ENCODE measurements at regions not wholly inside any gene's neighbourhood (a gene's known extent, or its start where the extent isn't known, plus 50 kb on each side); places are given as distances from the start of the nearest gene placed in this dataset.

DNA sequence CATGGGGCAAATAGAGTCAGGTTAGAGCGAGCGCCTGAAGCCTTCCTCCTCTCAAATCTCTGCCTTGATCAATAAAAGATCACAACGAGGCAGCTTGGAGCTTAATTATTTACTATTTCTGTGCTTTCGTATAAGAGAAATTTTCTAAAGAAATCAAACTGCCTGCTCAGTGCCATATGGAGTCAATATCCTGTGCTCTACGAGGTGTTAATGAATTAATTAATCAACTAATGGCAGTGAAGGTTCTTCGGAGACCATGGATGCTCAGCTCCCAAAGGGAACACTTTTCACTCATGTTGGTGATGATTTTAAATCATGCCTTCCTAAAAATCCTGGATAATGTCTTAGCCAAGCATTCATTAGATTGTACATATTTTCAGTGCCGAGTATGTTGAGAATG is 153.5 kb upstream of the PPP2R3A start:
- Histone ChIP-seq H3K36me3 (no peaks in the 10 kb centered on the region), H3K9me3 (no peaks in the 10 kb centered on the region), H3K4me1 (no peaks in the 10 kb centered on the region), H3K4me3 (ENCODE audit: low read depth, low read length) (no peak overlapping the region), H3K27me3 (no peaks in the 10 kb centered on the region)
- DNase-seq: no peak
- TF ChIP-seq, protein P1, sequence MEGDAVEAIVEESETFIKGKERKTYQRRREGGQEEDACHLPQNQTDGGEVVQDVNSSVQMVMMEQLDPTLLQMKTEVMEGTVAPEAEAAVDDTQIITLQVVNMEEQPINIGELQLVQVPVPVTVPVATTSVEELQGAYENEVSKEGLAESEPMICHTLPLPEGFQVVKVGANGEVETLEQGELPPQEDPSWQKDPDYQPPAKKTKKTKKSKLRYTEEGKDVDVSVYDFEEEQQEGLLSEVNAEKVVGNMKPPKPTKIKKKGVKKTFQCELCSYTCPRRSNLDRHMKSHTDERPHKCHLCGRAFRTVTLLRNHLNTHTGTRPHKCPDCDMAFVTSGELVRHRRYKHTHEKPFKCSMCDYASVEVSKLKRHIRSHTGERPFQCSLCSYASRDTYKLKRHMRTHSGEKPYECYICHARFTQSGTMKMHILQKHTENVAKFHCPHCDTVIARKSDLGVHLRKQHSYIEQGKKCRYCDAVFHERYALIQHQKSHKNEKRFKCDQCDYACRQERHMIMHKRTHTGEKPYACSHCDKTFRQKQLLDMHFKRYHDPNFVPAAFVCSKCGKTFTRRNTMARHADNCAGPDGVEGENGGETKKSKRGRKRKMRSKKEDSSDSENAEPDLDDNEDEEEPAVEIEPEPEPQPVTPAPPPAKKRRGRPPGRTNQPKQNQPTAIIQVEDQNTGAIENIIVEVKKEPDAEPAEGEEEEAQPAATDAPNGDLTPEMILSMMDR (IDR thresholded peaks at IDR 0.05; ENCODE audit: low read depth, low read length): no peak

DNA sequence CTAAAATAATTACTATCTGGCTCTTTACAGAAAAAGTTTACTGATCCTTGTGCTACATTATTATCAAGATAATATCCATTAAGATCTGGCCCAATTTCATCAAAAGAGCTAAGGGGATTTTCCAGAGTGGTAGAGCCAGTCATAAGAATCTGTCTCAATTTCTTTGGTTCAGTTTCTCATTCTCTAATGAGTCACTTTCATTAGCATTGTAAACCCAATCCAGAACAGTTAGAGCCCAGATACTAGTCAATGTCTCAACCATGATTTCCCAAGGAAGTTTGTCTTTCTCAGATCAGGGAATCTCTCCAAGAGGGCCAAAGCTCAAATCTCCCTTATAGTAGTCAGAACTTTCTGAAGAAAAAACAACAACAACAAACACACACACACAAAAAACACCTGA is 131.1 kb upstream of the PPP2R3A start:
- no peak for DNase-seq
- TF ChIP-seq, protein P1 (IDR thresholded peaks at IDR 0.05; ENCODE audit: low read depth, low read length): no peak

DNA sequence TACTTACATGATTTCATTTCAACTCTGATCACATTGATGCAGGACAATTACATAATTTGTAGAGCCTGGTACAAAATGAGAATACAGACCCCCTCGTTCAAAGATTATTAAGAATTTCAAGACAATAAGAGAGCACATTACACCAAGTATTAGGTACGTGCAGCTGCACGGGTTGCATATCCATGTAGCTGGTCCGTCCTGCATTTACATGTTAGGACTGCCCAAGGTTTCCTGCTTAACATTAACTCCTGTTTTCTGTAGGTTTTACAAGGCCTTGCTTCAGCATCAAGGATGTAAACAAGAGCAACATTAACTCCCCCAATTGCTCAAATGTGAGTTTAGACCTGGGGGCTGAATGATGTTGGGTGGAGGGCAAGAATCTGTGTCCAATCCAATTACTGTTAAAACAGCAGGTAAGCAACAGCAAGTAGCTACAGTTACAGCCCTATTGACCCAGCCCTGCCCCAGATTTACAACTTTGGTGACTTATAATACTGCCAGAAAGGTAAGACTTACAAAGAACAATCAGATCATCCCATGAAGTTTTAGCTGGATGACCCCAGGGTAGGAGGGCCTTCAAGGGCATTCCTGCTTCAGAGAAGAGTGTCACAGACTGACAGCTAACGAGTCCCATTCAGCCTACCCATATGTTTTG is 127.4 kb upstream of the PPP2R3A start:
- TF ChIP-seq, protein P1 (IDR thresholded peaks at IDR 0.05; ENCODE audit: low read depth, low read length): no peak

More for the DNA sequence above, 131.1 kb upstream of the PPP2R3A start:
- Histone ChIP-seq H3K9me3 (no peaks in the 10 kb centered on the region), H3K27me3 (no peaks in the 10 kb centered on the region), H3K4me3 (ENCODE audit: low read depth, low read length) (no peak overlapping the region), H3K36me3 (no peaks in the 10 kb centered on the region), H3K4me1 (no peaks in the 10 kb centered on the region)

DNA sequence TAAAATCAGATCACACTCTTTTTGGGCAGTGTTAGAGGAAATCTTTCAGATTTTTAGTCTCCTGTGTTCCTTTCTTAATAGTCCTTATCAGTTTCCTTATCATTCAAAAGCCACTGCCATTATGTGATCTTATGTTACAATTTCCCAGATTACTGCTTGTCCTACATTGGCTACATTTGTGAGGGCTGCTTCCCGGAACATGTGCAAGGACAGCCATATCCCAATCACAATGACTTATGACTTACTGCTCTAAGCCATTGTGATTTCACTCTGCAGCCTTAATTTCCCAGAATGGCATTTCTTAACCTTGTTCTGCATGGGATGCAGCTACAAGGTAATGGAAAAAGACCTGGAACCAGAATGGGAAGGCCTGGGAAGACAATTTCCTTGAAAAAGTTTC is 125.1 kb upstream of the PPP2R3A start:
- Histone ChIP-seq H3K9me3 (no peaks in the 10 kb centered on the region), H3K4me3 (ENCODE audit: low read depth, low read length) (no peak overlapping the region), H3K36me3 (no peaks in the 10 kb centered on the region), H3K27me3 (no peaks in the 10 kb centered on the region), H3K4me1 (no peaks in the 10 kb centered on the region)
- no peak for DNase-seq
- TF ChIP-seq, protein P1 (IDR thresholded peaks at IDR 0.05; ENCODE audit: low read depth, low read length): no peak

More for the DNA sequence above, 127.4 kb upstream of the PPP2R3A start:
- no peak for DNase-seq
- Histone ChIP-seq H3K4me1 (no peaks in the 10 kb centered on the region), H3K36me3 (no peaks in the 10 kb centered on the region), H3K27me3 (no peaks in the 10 kb centered on the region), H3K9me3 (no peaks in the 10 kb centered on the region), H3K4me3 (ENCODE audit: low read depth, low read length) (no peak overlapping the region)

DNA sequence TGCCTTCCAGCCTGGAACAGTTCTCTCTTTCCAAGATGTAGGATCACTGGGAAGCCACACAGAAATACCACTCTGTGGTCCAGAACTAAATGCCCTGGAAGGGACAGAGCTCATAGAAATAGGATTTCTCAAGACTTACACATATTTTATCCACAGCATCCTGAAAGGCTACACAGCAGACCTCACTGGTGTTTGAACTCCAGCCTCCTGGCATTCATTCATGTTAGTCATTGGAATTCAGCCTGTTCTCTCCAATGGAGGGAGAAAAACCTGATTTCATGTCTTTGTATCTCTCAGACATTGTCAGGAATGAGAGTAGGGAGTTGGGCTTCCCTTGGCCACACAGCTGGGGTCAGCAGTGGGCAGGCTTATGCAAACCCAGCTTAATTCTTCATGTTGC is 121.1 kb upstream of the PPP2R3A start:
- Histone ChIP-seq H3K27me3 (no peaks in the 10 kb centered on the region), H3K4me1 (no peaks in the 10 kb centered on the region), H3K9me3 (no peaks in the 10 kb centered on the region), H3K36me3 (no peaks in the 10 kb centered on the region), H3K4me3 (ENCODE audit: low read depth, low read length) (no peak overlapping the region)
- no peak for DNase-seq
- TF ChIP-seq, protein P1 (IDR thresholded peaks at IDR 0.05; ENCODE audit: low read depth, low read length): no peak

DNA sequence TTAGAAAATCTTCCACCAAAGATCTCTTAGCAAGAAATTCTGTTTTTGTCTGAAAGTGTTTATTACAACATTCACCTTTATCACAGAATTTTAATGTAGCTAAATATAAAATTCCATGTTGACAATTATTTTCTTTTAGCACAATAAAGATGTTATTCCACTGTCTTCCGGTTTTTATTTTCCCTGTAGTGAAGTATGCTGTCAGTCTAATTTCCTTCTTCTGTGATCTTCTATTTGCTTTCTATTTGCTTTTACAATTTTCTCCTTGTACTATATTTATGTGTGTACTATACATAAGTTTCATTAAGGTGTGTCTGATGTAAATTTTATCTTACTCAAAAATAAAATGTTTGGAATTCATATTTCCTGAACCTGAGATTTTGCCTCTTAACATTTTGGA is 117.5 kb upstream of the PPP2R3A start:
- Histone ChIP-seq H3K27me3 (no peaks in the 10 kb centered on the region), H3K9me3 (no peaks in the 10 kb centered on the region), H3K4me1 (no peaks in the 10 kb centered on the region), H3K36me3 (no peaks in the 10 kb centered on the region), H3K4me3 (ENCODE audit: low read depth, low read length) (no peak overlapping the region)
- TF ChIP-seq, protein P1 (IDR thresholded peaks at IDR 0.05; ENCODE audit: low read depth, low read length): no peak
- DNase-seq: no peak
